Non-pigmented ciliary epithelial cell (primary cell): ENCODE measurements at regions not wholly inside any gene's neighbourhood (a gene's known extent, or its start where the extent isn't known, plus 50 kb on each side); places are given as distances from the start of the nearest gene placed in this dataset.

Experiments
- DNase-seq: peaks from one replicate; pipeline ENCODE4 v3.0.0-alpha.2; 2010; ENCODE audit warnings: low read depth

- DNase-seq = no peak
Measured at GRCh38 chr6:11296449-11297375, 64.2 kb upstream of the NEDD9 start.

DNA sequence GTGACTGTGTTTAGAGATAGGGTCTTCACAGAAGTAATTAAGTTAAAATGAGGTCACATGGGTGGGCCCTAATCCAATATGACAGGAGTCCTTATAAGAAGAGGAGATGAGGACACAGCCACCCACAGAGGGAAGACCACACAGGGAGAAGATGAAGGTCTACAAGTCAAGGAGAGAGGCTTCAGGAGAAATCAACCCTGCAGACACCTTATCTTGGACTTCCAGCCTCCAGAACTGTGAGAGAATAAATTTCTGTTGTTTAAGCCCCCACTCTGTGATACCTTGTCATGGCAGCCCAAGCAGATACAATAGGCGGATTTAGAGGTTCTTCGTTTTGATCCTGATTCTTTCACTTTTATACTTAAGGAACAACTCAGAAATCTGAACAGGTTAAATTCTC lies 63.5 kb upstream of the NEDD9 start:
- no peak for DNase-seq

GRCh38 chr6:11294228-11294627 lies 61.8 kb upstream of the NEDD9 start:
- DNase-seq = no peak

DNA sequence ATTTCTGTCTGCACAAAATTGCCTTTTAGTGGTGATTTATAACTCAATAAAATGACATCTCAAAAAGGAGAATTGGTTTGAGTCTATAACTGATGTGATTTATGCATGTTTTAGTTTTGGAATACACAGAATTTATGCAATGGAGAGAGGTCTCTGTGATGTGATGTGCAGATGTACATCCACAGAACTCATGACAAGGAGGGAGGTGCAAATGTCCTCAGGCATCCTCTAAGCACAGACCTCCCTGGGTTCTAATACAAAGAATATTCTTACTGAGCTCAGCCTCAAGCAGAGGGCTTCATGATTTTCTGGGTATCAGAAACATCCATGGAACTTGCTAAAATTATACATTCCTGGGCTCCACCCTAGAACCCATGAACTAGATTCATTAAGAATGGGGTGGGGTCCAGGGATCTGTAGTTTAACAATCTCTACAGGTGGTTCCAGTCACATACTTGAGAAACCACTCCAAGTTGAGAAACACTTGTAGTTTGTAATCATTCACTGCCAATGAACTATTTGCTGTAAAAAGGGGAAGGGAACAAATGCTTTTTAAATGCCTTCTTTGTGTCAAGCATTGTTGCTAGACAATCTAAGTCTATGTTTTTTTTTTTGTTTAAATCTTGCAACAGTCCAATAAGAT lies 60.2 kb upstream of the NEDD9 start:
- no peak for DNase-seq

DNA sequence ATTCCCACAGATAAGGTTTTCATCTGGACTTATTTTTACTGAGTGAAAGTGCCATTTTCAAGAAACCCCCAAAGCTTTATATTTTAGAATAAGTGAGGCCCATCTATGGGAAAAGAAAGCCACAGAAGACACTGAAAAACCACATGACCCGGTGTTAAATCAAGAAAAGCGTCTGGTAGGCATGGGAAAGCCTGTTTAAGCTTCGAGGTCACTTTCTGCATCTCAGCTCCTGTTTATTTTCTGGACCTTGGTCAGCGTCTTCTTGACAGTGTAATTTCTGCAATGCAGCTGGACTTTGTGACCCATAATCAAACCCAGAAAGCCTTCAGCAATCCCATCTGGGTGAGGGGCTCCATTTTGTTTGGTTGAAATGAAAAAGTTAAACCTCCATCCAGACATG lies 59.6 kb upstream of the NEDD9 start:
- DNase-seq = no peak

DNA sequence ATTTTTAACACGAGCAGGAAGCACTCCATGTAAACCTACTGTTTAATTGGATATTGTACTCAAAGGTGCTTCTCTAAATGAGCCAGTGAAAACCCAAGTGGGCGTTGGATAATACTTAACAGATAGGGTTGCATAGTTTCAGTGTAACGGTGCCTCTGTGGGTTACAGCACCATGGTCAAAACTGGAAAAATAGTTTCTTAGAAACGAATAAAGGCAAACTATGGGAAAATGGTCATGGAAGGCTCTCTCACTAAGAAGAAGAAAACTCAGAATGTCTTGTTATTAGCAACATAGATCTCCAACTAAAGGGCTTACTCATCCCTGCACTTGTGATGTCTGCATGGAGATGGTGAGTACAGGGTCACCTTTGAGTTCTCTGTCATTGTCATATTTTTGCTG lies 59.1 kb upstream of the NEDD9 start:
- DNase-seq = no peak

DNA sequence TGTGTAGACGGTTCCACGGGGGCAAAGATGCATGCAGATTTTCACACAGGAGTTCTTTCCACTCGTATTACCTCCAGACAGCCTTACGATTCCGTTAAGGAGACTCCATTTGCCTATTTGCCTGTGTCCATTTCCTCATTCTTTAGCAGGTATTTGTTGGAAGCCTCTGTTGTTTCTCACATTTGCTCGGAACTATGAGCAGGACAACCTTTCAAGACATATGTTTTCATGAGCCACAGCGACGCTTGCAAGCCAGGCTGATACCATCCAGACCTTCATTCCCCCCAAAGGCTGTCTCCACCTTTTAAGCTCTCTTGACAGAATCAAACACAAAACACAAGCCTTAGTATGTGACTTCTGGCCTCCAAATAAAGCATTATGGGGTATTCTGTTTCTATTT lies 57.6 kb upstream of the NEDD9 start:
- no peak for DNase-seq

- no peak for DNase-seq
Measured at GRCh38 chr6:11288065-11288464, 55.6 kb upstream of the NEDD9 start.

DNA sequence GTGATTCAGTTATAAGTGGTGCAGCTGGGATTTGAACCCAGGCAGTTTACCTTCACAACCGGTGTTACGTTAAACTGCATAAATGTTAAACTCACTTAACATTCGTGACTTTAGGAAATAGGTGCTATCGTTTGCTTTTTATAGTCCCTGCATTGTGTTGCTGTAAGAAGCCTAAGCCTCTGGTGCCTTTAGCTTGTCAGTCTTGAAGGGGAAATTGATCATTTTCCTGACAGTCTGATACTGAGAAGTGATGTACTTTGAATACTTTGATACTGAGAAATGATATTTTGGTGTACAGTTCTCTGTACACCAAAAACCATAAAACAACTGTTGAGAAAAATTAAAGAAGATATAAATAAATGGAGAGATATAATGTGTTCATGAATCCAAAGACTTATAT lies 52.5 kb upstream of the NEDD9 start:
- DNase-seq = no peak

DNA sequence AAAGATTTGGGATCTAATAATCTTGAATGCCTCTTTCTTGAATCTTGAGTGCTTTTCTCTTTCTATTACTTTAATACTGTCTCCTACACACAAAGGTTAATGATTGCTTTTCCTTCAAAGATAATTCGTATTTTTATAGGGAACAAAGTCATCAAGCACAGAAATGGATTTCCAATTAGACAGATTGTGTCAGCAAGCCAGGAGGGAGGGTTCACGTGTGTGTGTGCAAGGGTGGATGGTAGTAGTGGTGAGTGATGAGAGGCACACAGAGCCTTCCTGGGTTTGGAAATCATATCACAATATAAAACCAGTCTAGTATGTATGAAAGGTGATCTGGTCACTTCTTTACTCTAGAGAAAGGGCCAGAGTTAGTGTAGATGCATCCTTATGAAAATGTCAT lies 51.2 kb upstream of the NEDD9 start:
- no peak for DNase-seq

GRCh38 chr6:11282875-11283274 lies 50.4 kb upstream of the NEDD9 start:
- DNase-seq = no peak
